ENCODE measurements at regions not wholly inside any gene's neighbourhood (a gene's known extent, or its start where the extent isn't known, plus 50 kb on each side); places are given as distances from the start of the nearest gene placed in this dataset.

GRCh38 chr4:169898095-169898494, 128.1 kb downstream of the MFAP3L start:
- TF ChIP-seq CTCF (IDR thresholded peaks at IDR 0.05) (no peak), POLR2A (IDR thresholded peaks at IDR 0.05) (no peak)

All from thyroid gland (tissue), 4 donors.